ENCODE measurements at regions not wholly inside any gene's neighbourhood (a gene's known extent, or its start where the extent isn't known, plus 50 kb on each side); places are given as distances from the start of the nearest gene placed in this dataset.

DNA sequence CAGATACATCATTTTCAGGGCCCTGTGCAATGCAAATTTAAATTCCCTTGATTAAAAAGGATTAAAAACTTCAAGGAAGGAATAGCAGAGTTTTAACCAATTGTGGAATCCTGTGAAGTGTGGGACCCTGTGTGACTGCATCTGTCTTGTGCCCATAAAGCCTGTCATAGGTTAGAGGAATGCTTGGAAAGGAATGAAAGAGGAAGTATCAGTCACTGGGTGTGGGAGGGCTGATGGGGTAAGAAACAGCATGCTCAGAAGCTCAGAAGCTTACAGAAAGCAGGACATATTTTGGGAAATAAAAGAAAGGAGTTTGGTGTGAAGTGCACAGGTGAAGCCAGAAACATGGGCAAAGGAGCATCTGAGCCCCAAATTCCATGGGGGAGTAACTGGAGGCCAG lies 150.8 kb upstream of the ETV3 start:
- TF ChIP-seq, protein P1, sequence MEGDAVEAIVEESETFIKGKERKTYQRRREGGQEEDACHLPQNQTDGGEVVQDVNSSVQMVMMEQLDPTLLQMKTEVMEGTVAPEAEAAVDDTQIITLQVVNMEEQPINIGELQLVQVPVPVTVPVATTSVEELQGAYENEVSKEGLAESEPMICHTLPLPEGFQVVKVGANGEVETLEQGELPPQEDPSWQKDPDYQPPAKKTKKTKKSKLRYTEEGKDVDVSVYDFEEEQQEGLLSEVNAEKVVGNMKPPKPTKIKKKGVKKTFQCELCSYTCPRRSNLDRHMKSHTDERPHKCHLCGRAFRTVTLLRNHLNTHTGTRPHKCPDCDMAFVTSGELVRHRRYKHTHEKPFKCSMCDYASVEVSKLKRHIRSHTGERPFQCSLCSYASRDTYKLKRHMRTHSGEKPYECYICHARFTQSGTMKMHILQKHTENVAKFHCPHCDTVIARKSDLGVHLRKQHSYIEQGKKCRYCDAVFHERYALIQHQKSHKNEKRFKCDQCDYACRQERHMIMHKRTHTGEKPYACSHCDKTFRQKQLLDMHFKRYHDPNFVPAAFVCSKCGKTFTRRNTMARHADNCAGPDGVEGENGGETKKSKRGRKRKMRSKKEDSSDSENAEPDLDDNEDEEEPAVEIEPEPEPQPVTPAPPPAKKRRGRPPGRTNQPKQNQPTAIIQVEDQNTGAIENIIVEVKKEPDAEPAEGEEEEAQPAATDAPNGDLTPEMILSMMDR (IDR thresholded peaks at IDR 0.05): no peak
- TF ChIP-seq POLR2A (IDR thresholded peaks at IDR 0.05; ENCODE audit: low read depth) (no peak), POLR2AphosphoS5 (IDR thresholded peaks at IDR 0.05) (no peak)
